ENCODE measurements at regions not wholly inside any gene's neighbourhood (a gene's known extent, or its start where the extent isn't known, plus 50 kb on each side); places are given as distances from the start of the nearest gene placed in this dataset.

DNA sequence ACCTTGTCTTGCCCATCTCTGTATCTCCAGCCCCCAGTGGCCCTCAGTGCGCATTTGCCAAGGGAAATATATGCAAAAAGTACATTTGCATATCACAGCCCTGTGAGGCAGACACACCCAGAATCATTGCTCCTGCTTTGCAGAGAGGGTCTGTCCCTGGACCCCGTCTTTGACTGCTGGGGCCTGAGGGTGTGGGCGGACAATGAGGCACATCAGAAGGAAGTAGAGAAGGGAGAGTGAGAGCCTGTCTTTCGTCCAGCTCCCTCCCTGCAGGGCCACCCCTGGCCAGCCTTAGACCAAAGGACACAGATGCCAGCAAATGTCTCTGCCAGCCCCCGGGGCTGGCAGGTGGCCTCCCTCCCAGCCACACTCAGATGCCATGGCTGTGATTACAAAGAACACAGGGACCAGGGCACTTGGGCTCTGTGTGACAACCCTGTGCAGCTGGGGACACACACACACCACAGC lies 516.2 kb upstream of the MYT1L start:
- Mint-ChIP-seq H3K4me1 (ENCODE audit: low read depth) (peaks cover 2% of the 10 kb centered on the region), H3K4me3 (ENCODE audit: unreplicated experiment) (no peak overlapping the region), H3K36me3 (ENCODE audit: low read depth) (no peaks in the 10 kb centered on the region), H3K27me3 (ENCODE audit: low read depth) (peaks cover 3% of the 10 kb centered on the region), H3K9me3 (ENCODE audit: low read depth) (no peaks in the 10 kb centered on the region), H3K27ac (ENCODE audit: unreplicated experiment) (no peak overlapping the region)
- TF ChIP-seq, protein P1, sequence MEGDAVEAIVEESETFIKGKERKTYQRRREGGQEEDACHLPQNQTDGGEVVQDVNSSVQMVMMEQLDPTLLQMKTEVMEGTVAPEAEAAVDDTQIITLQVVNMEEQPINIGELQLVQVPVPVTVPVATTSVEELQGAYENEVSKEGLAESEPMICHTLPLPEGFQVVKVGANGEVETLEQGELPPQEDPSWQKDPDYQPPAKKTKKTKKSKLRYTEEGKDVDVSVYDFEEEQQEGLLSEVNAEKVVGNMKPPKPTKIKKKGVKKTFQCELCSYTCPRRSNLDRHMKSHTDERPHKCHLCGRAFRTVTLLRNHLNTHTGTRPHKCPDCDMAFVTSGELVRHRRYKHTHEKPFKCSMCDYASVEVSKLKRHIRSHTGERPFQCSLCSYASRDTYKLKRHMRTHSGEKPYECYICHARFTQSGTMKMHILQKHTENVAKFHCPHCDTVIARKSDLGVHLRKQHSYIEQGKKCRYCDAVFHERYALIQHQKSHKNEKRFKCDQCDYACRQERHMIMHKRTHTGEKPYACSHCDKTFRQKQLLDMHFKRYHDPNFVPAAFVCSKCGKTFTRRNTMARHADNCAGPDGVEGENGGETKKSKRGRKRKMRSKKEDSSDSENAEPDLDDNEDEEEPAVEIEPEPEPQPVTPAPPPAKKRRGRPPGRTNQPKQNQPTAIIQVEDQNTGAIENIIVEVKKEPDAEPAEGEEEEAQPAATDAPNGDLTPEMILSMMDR (IDR thresholded peaks at IDR 0.05): no peak
- DNase-seq (ENCODE audit: low spot score): peak; percentile 55

GRCh38 chr2:2846332-2847208 lies 515.5 kb upstream of the MYT1L start:
- Mint-ChIP-seq H3K27me3 (ENCODE audit: low read depth) (peaks cover 3% of the 10 kb centered on the region), H3K9me3 (ENCODE audit: low read depth) (no peaks in the 10 kb centered on the region), H3K4me3 (ENCODE audit: unreplicated experiment) (no peak overlapping the region), H3K27ac (ENCODE audit: unreplicated experiment) (no peak overlapping the region), H3K36me3 (ENCODE audit: low read depth) (no peaks in the 10 kb centered on the region), H3K4me1 (ENCODE audit: low read depth) (peaks cover 2% of the 10 kb centered on the region)
- peak; percentile 88 for DNase-seq (ENCODE audit: low spot score)
- TF ChIP-seq, protein P1 (IDR thresholded peaks at IDR 0.05): no peak

GRCh38 chr2:2845806-2846315 lies 514.8 kb upstream of the MYT1L start:
- H3K27ac Mint-ChIP-seq (ENCODE audit: unreplicated experiment): no peak overlapping the region
- H3K4me3 Mint-ChIP-seq (ENCODE audit: unreplicated experiment): no peak overlapping the region
- H3K36me3 Mint-ChIP-seq (ENCODE audit: low read depth): no peaks in the 10 kb centered on the region

DNA sequence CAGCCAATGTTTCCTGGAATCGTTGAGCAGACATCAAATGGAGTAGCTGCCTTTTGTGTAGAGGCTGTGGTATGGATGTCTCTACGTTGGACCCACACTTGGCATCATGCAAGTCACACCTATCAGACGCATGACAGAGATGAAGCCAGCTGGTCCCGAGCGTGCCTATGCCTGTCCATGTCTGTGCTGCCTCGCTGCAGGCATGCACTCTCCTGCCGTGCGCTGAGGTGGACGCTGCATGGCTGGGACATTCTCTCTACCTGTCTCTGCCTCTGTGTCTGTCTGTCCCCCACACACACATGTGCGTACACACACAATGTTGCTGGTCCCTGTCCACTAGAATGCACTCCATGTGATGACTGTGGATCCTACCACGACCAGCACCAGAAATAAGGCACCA lies 514.2 kb upstream of the MYT1L start:
- peaks cover 3% of the 10 kb centered on the region for H3K27me3 Mint-ChIP-seq (ENCODE audit: low read depth)
- H3K4me3 Mint-ChIP-seq (ENCODE audit: unreplicated experiment): no peak overlapping the region
- H3K36me3 Mint-ChIP-seq (ENCODE audit: low read depth): no peaks in the 10 kb centered on the region
- no peak overlapping the region for H3K27ac Mint-ChIP-seq (ENCODE audit: unreplicated experiment)
- H3K9me3 Mint-ChIP-seq (ENCODE audit: low read depth): no peaks in the 10 kb centered on the region
- TF ChIP-seq, protein P1 (IDR thresholded peaks at IDR 0.05): no peak
- no peak for DNase-seq (ENCODE audit: low spot score)
- H3K4me1 Mint-ChIP-seq (ENCODE audit: low read depth): peaks cover 2% of the 10 kb centered on the region

More at GRCh38 chr2:2845806-2846315, 514.8 kb upstream of the MYT1L start:
- Mint-ChIP-seq H3K9me3 (ENCODE audit: low read depth) (no peaks in the 10 kb centered on the region), H3K4me1 (ENCODE audit: low read depth) (peaks cover 2% of the 10 kb centered on the region), H3K27me3 (ENCODE audit: low read depth) (peaks cover 3% of the 10 kb centered on the region)
- no peak for DNase-seq (ENCODE audit: low spot score)
- TF ChIP-seq, protein P1 (IDR thresholded peaks at IDR 0.05): no peak

- peaks cover 2% of the 10 kb centered on the region for H3K4me1 Mint-ChIP-seq (ENCODE audit: low read depth)
- no peak overlapping the region for H3K4me3 Mint-ChIP-seq (ENCODE audit: unreplicated experiment)
- TF ChIP-seq, protein P1 (IDR thresholded peaks at IDR 0.05): peak; percentile 53
- H3K27ac Mint-ChIP-seq (ENCODE audit: unreplicated experiment): no peak overlapping the region
- no peak for DNase-seq (ENCODE audit: low spot score)
- peaks cover 3% of the 10 kb centered on the region for H3K27me3 Mint-ChIP-seq (ENCODE audit: low read depth)
- no peaks in the 10 kb centered on the region for H3K36me3 Mint-ChIP-seq (ENCODE audit: low read depth)
- H3K9me3 Mint-ChIP-seq (ENCODE audit: low read depth): no peaks in the 10 kb centered on the region
These were observed 513.0 kb upstream of the MYT1L start for GRCh38 chr2:2843969-2844548.

Data from chondrocyte (in vitro differentiated cells).